ENCODE measurements at regions not wholly inside any gene's neighbourhood (a gene's known extent, or its start where the extent isn't known, plus 50 kb on each side); places are given as distances from the start of the nearest gene placed in this dataset.
"Not testable (repeated sequence)": the region's sequence is repeated elsewhere in the genome, so short reads cannot be mapped to it uniquely, and the experiment has no call there.

GRCh38 chr12:104906695-104907094, 51.4 kb downstream of the SLC41A2 start:
- CTCF ChIA-PET = no interaction called here

GRCh38 chr12:104905446-104905845, 52.6 kb downstream of the SLC41A2 start:
- POLR2A ChIA-PET, CTCF ChIA-PET: not testable (repeated sequence)

More at GRCh38 chr12:104906695-104907094, 51.4 kb downstream of the SLC41A2 start:
- POLR2A ChIA-PET = no interaction called here

GRCh38 chr12:104903648-104904423, 54.3 kb downstream of the SLC41A2 start:
- ChIA-PET POLR2A (no interaction called here), CTCF (interaction anchor here (0.6 kb wide), 1 partner anchor 538 kb away, joined by 3 read pairs; no protein-coding TSS in a partner anchor)

DNA sequence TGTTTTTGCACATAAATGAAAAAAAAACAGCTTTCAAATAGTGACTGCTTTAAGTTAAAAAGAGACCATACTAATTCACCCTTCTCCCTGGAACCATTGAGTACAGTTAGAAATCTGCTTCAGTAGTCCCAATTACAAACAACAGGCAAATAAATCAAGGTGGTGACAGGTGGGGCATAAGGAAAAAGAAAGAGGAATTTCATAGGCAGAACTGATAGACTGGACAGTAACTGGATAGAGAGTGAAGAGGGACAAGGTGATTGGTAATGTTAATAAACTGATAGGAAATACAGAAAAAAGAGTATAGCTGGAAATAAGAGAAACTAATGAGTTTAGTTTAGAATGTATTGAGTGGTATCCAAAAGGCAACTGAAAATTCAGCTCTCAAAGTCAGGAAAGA, 56.0 kb downstream of the SLC41A2 start:
- CTCF ChIA-PET = no interaction called here
- POLR2A ChIA-PET = no interaction called here

DNA sequence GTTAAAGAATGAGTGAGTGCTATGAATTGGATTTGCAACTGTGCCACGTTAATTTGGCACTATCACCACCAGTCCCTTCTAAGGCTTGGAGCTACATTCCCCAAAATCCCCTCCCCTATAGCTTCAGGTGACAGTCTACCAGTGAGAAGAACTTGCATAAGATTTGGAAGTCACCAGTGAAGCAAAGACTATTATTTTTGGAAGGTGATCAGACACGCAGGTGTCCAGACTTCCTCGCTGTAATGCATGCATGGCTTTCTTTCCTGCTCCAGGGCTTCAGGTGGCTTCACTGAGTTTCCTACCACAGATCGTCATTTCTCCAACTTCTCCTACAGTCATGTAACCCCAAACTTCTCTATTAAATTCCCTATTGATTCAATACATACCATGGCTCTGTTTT, 61.4 kb downstream of the SLC41A2 start:
- ChIA-PET POLR2A (no interaction called here), CTCF (no interaction called here)

- CTCF ChIA-PET = no interaction called here
- POLR2A ChIA-PET = no interaction called here
Measured at GRCh38 chr12:104896146-104896545, 61.9 kb downstream of the SLC41A2 start.

DNA sequence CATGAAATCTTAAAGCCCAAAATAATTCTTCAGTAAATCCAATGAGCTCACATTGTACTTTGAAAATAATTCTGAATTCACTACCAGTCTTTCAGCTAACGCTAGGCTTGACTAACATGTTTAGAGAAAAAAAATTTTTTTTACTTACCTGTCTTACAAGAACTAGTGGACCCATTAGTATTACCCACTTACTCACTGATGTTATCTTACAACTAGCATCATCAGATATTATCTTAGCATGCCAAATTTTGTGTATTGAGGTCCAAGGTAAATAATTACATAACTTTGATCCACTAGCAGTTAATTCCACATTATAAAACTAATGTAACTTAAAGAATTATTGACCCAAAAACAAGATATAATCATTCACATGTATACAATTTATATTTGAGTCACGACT, 62.7 kb downstream of the SLC41A2 start:
- ChIA-PET POLR2A (no interaction called here), CTCF (no interaction called here)

GRCh38 chr12:104890476-104891096, 67.5 kb downstream of the SLC41A2 start:
- ChIA-PET CTCF (no interaction called here), POLR2A (no interaction called here)

DNA sequence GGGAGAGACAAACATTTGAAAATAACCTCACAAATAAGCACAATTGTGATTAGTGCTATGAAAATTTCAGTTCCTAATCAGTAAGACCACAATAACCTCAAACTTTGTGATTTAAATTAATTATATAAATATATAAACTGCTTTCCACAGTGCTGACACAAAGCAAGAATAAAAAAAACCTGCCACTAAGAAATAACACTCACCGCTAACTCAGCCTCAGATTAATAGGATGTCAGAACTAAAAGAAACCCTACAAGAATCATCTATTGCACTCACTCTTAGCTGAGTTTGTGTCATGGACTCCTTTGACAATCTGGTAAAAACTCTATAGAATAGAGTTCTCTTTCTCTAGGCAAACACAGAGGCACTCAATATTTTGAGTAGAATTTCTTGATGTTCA, 68.4 kb downstream of the SLC41A2 start:
- ChIA-PET POLR2A (no interaction called here), CTCF (no interaction called here)

DNA sequence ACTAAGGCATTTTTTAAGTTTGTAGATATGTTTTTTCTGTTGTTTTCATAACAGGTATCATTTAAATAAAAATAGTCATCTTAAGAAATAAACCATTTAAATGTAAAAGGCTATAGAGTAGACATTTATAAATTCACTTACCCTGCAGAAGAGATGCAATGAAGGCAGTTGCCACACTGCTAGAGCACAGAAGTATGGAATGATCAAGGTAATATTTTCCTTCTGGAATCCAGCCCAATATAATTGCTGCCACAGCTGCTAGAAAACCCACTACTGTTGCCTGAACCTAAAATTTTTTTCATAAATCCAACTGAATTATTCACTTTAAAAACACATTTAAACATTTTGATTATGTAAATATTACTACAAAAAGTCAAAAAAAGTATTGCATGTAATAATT, 69.2 kb downstream of the SLC41A2 start:
- ChIA-PET POLR2A (no interaction called here), CTCF (no interaction called here)

DNA sequence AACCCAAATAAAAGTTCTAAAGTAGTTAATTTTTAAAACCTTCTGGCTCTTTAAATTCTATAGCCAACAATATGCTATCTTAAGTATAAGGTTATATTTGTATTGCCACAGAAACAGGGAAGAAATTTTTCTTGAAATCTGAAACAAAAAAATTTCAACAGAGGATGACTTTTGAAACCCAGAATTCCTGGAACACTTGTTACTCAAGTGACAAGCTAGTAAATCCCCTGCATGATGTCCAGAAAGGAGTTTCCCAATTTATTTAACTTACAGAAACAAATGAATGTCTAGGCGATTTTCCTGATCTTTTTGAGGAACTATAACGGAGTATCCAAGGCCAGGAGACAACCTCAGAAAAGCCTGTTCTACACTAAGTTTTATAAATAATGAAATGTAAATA, 69.6 kb downstream of the SLC41A2 start:
- ChIA-PET POLR2A (no interaction called here), CTCF (no interaction called here)

DNA sequence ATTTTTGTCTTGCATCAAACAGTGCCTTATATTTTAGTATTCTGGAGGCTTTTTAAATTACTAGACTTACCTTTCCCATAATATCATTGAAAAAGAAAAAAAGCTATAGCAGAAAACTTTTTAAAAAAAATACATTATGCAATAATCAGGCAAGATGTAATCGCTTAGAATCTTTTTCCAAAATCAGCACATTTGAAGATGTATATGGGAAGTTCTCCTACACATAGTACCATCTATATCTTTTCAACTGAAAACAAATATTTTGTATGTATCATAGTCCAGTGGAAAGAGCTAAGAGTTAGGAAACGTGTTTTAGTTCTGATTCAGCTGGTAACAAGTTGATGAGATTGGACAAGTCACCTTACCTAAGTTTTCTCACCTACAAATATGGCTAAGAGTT, 70.6 kb downstream of the SLC41A2 start:
- ChIA-PET POLR2A (no interaction called here), CTCF (no interaction called here)

DNA sequence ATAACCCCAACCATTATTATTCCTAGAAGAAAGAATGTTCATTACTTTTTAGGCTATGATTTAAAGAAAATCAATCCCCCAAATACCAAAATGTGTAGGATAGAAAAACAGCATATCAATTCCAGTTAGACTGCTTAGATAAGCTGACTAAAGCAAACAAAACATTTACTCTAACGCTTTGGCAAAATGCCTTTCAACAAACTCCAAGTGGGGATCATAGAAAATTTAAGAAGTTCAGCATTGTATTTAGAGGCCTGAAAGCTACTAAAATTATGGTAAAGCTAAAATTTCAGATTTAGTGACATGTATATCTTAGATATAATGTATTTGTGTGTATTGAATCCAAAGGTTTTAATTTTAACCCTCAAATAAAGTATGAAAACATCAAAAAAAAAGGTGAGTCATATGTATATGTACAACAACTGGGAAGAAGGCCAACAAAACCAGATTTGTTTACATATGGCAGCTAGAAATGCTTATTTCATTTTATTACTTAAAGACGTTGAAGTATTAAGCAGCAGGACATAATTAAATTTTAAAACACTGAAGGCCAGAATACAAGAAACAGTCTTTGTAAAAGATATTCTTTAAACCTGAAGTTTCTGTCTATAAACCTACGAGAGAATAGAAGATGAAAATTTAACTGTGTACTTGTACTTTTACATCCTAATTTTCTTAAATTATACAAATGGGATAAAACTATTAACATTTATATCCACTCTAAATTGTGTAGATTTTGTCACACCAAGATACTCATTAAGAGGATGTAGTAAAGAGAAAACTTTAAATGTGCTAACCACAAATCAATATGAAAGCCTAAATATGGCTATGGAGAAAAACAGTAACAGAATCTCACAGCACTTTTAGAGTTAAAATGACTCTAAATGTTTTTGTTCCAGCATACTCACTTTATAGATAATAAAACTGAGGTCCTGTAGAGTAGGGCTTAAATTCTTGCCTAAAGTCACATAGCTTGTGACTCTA, 71.4 kb downstream of the SLC41A2 start:
- ChIA-PET POLR2A (no interaction called here), CTCF (interaction anchor here (0.6 kb wide), 1 partner anchor 213 kb away, joined by 3 read pairs; no protein-coding TSS in a partner anchor)

DNA sequence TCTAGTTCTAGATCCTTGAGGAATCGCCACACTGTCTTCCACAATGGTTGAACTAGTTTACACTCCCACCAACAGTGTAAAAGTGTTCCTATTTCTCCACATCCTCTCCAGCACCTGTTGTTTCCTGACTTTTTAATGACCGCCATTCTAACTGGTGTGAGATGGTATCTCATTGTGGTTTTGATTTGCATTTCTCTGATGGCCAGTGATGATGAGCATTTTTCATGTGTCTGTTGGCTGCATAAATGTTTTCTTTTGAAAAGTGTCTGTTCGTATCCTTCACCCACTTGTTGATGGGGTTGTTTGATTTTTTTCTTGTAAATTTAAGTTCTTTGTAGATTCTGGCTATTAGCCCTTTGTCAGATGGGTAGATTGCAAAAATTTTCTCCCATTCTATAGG, 79.2 kb downstream of the SLC41A2 start:
- CTCF ChIA-PET = interaction anchor here (0.7 kb wide), 1 partner anchor 141 kb away, joined by 3 read pairs; no protein-coding TSS in a partner anchor
- POLR2A ChIA-PET = not testable (repeated sequence)

- POLR2A ChIA-PET = no interaction called here
- CTCF ChIA-PET = interaction anchor here (1.1 to 1.2 kb wide), 2 partner anchors 45 to 495 kb away, joined by 3 read pairs; no protein-coding TSS in a partner anchor
Measured at GRCh38 chr12:104877103-104877705, 80.9 kb downstream of the SLC41A2 start.

GRCh38 chr12:104873374-104873773, 84.7 kb downstream of the SLC41A2 start:
- ChIA-PET POLR2A (no interaction called here), CTCF (interaction anchor here (0.6 to 0.7 kb wide), 2 partner anchors 186 to 656 kb away, joined by 3 read pairs; no protein-coding TSS in a partner anchor)

DNA sequence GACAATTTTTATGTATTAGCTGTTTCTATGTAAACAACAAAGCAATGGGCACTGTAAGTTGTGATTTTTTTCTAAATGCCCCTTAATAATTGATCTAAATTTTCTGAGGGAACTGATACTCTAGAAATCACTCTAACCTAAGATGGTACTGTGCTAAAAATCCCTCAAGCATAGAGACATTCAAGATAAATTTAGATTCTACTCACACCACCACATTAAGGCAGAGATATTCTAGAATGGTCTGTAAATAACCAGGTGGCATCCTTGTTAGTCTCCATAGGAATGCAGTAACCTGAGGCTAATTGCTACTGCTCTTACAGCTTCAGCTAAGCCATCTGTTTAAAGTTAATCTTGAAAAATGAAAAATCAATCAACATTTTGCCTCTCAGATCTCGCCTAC, 87.3 kb downstream of the SLC41A2 start:
- ChIA-PET POLR2A (no interaction called here), CTCF (no interaction called here)

- CTCF ChIA-PET = no interaction called here
- POLR2A ChIA-PET = no interaction called here
Measured at GRCh38 chr12:104866291-104866690, 91.8 kb downstream of the SLC41A2 start.

DNA sequence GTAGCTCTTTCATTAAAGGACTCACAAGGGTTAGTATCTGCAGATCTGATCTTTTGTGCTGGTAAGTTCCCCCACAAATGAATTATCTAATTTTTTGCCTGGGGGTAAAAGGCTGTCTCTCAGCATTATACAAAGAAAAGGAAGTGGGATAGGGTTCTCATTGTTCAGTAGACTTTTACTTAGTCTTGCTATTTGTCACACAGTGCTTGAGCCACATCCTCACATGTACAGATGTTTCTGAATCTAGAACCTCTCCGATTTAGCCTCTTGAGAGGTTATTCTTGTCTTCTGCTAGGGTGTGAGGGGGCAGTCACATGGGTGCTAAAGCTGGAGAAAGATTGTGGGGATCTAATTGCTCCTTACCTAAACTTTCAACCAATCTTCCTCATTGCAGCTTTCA, 93.0 kb downstream of the SLC41A2 start:
- POLR2A ChIA-PET = no interaction called here
- CTCF ChIA-PET = no interaction called here

- POLR2A ChIA-PET = no interaction called here
- CTCF ChIA-PET = no interaction called here
Measured at GRCh38 chr12:104864668-104865067, 93.4 kb downstream of the SLC41A2 start.
